DMS153 treated with DMSO at 0.1 percent for 48 hours (cell line): ENCODE measurements at regions not wholly inside any gene's neighbourhood (a gene's known extent, or its start where the extent isn't known, plus 50 kb on each side); places are given as distances from the start of the nearest gene placed in this dataset.

ENCODE experiments used
- DNase-seq: peaks from one replicate; lab custom pipeline; 2025; ENCODE audit not compliant: unreplicated experiment; lab: John Stamatoyannopoulos, UW

DNA sequence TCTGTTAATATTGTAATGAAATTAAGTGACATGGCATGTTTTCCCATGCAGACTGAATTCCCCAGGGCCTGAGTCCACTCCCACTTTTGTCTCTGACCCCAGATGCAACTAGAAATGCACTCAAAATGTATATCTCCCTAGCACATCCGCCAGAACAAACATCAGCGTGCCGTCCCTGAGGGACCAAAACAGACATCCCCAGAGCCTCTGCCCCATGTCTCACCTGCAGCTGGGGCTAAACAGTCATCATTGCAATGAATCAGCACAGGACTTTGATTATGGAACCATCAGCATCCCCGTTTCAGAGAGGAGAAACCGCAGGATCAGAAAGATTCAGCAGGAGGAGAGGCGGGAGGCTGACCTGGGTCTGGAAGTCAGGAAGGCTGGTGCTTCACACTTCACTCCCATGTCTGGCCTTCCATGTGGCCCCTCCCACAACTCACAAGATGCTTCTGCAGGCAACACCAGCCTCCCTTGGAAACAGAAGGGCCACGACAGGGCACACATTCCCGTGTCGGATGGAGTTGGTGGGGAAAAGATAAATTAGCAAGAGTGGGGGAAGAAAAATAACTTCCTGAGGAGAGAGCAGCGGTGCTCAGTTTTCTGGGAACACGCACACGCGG lies 130.6 kb upstream of the VSTM2B start:
- DNase-seq = no peak

DNA sequence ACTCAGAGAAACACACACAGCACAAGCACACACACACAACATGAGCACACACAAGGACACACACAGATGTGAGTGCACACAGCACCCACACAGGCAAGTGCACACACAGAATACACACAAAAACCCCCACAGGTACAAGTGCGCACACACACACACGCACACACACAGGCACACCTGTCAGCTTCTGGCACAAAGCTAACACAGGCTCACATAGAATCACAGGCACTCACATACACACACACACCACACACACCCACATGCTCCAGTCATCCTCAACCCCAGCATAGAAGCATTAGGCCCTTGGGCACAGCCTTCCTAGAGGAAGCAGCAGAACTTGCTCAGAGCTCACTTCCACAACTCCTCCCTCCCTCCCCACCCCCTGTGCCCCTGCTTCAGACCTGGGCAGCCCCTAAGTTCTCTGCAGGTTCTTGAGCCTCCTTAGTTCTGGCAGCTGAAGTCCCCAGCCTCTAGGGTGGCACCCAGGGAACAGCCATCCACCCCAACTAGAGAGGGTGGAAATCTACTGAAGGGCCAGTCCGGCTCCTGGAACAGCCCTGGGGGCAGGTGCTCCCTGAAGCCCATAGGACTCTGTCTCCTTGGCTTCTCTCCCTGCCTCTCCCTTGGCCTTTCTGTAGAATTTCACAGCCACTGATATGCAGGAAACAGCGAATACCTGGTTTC lies 129.9 kb upstream of the VSTM2B start:
- no peak for DNase-seq

DNA sequence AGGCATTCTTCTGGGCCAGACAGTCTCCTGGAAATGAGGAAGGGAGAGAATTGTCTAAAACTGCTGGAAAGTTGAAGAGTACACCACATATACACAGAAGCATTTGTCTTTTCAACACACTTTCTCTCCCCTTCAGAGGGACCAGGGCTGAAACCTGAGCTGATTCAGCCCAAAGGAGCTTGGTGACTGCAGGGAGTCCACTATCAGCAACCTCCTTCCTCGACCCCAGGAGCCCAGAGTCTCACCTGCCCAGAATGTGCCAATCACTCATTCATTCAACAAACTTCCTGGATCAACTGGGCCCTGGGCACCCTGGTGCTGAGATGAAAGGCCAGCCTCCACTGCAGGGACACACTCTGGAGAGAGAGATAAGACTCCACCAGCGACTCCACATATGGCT lies 128.9 kb upstream of the VSTM2B start:
- no peak for DNase-seq

DNA sequence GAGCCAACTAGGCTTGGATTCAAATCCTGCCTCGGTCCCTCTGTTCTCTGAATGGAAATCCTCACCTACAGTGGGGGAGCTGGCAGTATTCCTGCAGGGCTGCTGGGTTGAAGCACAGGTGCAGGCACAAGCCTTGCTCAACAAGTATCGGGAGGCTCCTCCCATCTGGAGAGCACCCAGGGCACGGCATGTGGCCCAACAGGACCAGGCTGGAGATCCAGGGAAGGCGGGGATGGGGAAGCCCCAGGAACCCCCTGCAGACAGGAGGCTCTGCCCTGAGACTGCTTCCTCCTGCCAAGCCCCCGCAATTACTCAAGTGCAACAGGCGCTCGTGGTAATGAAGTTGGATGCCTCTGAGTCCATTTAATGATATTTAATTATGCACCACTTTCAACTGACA lies 128.0 kb upstream of the VSTM2B start:
- DNase-seq = no peak

DNA sequence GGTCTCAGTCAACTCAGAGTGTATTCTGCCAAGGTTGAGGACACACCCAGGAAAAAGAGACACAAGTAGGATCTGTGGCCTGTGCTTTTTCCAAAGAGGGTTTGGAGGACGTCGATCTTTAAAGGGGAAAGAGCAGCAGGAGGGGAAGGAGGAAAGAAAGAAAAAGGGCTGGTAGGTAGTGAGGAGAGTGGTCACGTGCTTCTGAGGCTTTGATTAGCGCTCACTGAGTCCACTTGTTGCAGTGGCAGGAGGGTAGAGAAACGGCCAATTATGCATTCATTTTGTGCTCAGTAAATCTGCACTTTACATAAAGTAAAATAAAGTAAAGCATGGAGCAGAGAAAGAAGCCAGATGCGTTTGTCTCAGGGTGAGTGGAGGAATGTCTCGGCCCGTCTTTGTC lies 126.0 kb upstream of the VSTM2B start:
- DNase-seq = no peak

DNA sequence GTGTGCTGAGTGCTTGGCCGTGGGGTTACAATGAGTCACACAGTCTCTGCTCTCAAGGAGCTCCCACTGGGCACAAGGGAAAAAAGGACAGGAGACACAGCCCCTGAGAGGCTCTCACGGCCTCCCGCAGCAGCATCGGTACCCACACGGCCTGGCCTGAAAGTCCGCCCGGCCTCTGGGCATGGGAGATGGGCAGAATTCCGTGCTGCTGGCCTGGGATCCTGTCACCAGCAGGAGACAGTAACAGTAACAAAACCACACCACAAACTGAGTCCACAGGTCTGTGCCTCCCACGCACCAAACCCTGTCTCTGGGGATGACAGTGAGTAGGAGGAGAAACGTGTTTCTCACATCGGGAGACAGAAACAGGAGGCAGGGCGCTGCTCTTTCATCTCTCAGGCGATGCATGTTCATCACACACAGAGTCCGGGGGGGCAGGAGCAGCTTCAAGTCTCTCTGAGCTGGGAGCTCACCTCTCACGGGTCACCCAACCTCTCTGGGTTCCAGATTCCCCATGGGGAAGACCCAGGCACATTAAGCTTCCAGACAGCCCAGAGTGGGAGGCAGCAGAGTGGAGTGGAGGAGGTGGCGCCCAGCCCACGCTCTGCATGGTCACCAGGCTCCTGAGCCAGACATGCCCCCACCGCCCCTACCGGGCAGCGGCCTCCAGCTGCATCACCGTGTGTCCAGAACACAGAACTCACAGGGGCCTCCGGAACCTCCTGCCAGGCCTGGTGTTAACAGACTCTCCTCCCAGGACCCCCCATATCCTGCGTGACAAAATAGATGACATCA lies 124.7 kb upstream of the VSTM2B start:
- no peak for DNase-seq

DNA sequence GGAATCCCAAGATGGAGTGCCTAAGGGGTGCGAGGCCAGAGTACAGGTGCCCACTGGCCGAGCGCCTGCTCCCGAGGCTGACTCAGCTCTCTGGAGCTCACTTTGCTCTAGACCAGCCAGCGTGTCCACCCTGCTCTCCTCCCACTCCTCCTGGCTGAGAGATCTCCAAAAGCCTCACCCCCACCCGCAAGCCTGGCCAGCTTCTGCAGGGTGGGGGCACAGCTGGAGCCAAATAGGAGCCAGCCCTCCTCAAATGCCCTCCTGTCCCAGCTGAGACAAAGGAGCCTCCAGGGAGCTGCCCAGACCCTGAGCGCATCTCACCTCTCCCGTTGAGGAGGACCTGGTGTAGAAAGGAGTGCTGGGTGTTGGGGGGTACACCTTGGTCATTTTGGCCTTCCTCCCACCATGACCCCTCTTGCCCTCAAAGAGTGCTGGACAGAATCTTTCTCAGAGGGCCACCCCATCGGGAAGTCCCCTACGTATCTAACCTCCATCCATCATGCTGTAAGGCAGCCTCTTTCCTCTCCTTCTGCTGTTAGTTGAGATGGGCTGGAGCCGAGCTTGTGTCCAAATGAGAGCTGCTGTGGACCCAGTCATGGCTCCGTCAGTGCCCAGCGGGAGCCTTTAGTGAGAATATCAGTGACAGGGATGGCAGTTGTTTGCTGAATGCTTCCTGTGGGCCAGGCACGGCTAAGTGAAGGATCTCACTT lies 123.9 kb upstream of the VSTM2B start:
- DNase-seq = no peak

DNA sequence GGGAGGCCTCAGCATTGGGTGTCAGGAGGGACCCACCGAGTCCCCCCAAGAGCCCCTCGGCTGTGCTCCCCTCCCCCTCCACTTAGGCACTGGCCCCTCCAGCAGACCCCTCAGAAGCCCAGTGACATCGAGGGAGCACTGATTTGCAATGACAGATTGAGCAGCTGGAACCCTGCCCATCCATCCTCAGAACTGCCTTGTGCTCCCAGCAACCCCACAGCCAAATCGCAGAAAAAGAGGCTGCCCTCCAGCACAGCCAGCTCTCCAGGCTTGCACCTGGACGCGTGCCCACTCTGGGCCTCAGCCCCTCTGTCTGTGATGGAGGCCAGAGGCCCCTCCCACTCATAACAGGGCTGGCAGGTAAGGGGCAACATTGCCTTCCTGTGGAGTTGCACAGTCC lies 123.2 kb upstream of the VSTM2B start:
- DNase-seq = no peak

DNA sequence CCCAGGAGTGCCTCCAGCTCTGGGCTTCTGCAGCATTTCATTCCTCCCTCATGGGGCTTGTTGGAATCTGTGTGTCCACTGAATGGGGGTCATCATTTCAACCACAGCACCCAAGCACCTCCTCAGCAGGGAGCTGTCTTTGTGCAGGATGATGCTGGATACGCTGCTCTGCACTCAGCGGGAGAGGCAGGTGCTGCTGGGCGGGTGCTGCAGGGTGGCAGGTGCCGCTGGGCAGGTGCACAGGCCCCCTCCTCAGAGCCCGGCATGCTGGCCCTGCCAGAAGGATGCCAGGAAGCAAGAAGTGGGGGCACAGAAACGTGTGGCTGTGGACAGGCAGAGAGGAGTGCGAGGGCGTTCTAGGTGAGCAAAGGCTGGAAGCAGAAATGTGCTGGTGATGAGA lies 121.8 kb upstream of the VSTM2B start:
- DNase-seq = peak; percentile 62

DNA sequence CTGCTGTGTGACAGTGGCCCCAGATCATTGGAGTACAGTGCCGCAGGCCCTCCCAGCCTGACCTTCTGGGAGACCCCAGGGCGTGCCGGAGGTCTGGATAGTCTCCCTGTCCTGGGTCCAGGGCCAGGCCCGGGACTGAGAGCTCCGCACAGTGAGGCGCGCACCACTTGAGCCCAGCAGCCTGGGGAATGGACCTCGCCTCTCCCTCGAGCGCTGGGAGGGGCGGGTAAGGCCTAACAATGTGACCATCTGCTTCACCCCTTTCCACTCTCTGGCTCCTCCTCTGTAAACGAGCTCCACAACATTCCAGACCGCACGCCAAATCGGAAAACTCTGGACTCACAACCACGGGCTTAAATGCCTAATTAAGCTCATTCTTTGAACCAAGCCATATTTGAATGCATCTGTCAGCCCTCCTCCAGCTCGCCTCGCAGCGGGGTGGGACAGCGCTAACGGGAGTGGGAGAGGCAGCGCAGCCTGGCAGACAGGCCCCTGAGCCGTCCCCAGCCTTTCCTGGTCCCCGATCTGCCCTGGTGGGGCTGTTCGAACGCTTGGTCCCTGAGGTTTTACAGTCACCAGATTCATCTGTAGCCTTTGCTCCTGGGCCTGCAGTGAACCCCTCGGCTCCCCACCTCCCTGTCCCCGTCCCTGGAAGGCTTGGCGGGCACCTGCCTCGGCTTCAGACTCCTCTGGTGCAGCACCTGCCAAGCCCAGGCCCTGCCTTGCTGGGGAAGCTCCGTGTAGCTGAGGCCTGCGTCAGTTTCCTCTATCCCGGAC lies 120.7 kb upstream of the VSTM2B start:
- peak; percentile 74 for DNase-seq

DNA sequence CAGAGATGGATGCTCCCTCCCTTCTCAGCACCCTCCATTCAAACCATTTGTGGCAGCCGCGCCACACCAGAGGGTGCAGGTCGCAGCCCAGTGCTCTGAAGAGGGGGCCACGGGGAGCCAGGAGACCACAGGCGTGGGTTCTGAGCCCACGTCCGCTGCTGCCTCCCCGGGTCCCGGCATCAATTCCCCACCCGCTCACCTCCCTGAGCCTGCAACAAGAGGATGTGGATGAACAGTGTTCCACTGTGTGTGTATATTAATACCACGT lies 120.1 kb upstream of the VSTM2B start:
- DNase-seq = no peak

DNA sequence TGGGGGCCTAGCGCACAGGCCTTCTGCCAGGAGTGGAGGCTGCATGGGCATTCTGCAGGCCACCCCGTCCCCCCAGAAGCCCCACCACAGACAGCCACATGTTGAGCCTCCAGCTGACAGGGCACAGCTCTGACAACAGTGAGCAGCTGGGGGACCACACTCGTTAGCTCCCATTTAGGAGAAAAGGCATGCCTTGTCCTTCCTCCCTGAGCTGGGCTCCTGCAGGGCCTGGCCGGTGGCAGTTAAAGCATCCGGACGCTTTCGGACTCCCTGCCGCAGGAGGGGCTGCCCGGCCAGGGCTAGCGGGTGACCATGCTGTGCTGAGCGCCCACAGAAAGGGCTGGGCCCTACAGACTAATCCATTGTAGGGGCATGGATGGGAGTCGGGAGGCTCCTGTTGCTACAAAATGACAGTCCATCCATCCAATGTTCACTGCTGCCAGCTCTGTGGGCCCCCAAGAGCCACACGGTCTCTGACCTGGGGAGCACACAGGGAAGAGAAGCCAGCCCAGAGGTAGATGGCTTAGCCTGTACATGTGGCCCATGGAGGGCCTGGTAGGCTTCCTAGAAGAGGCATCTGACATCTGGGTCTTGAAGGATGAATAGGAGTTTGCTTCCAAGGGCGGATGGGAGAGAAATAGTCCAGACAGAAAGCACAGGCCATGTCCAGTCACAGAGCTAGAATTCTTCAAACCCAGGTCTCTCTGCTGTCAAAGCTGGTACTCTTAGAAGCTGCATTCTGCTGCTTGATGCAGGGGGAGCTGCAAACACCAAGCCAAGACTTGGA lies 116.5 kb upstream of the VSTM2B start:
- no peak for DNase-seq

DNA sequence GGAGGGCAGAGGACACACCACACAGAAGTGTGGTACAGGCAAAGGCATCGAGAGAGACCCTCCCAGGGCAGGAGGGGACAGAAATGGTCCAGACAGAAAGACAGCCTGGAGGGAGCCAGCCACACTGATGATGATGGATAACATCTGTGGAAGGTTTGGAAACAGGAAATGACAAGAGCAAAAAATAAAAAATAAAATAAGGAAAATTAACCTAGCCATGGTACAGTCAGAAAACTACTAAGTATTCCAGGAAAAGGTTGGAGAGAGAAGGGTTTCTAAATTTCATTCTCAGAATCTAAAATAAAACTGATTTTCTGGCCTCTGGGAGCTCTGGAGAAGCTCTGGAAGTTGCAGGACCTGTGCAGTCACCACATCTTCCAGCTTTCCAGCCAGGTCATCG lies 115.2 kb upstream of the VSTM2B start:
- DNase-seq = no peak

DNA sequence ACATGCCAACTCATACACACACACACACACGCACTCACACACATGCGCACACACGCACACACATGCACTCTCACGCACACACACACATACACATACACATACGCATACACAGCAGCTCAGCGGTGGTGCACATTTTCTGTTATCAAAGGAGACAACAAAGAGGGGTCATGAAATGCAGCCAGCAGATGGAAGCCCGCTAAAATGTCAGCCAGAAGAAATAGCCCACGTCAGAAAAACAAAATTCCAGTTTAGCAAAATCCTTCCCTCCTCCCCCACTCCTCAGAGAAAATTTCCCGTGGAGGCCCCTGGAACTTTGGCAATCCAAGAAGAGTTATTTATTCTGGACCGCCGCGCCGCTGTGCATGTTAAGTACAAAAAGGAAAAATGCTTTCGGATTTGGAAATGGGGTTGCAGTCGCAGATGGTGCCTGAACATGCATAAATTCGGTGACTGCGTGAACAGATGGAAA lies 114.6 kb upstream of the VSTM2B start:
- no peak for DNase-seq

DNA sequence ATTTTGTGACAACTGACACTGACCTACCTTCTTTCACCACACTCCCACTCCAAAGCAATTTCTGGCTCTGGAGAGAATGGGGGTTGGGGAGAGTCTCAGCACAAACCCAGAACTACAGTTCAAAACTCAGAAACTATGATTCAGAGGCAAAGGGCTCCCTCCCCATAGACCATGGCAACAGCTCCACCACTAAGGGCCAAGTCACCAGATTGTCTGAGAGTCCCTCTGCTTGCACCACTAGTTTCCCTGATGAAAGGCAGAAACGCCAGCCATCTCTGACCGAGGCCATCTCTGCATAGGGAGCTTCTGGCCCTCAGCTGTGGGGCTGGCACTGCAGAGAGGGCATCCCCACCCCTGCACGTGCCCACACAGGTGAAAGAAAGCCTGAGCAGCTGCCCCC lies 112.4 kb upstream of the VSTM2B start:
- DNase-seq = no peak

DNA sequence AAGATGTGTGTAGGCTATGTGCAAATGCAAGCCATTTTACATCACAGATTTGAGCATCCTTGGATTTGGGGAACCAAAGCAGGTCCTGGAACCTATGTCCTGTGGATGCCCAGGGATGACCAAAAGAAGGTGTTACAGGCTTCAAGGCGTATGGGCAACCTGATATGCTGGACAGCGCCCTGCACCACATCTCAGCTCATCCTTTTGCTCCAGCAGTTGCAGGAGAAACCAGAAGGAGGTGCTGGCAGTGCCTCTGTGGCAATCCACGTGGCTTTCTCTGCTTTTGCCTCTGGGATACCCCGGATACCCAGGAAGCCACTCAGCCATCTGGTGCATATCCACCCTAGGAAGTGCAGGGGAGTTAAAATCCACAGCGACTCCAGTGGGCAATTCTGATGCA lies 110.3 kb upstream of the VSTM2B start:
- no peak for DNase-seq

DNA sequence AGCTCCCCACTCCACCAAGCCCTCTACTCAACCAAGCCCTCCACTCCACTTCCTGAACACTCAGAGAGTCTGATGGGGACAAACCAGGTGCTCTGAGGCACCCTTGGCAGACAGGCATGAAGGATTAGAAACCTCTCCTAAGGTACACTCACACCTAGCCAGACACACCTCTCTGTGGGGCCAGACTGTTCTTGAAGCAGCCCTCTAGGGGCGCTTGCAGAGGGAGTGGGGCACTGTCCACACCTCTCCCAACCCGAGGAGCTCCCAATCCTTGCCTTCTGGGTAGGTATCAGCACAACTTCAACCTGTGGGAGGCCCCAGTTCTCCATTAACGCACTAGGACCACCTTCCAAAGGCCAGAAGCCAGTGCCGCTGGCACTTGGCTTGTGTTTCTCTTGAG lies 108.7 kb upstream of the VSTM2B start:
- no peak for DNase-seq

DNA sequence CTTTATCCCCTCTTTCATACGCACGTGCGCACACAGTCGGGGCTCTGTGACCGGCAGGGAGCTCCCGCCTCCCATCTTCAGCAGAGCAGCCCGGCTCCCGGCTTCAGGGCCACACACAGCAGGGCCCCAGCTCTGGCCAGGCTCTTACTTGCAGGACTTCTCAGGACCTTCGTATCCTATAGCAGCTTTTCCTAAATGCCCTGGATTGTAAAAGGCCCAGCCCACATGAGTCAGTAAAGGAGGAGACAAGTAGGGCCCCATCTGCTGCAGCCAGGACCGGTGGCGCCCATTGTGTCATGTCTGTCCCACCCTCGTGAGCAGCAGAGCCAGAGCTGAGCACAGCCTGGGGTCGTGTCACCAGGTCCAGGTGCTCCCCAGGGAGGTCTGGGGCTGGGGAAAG lies 107.6 kb upstream of the VSTM2B start:
- DNase-seq = no peak

DNA sequence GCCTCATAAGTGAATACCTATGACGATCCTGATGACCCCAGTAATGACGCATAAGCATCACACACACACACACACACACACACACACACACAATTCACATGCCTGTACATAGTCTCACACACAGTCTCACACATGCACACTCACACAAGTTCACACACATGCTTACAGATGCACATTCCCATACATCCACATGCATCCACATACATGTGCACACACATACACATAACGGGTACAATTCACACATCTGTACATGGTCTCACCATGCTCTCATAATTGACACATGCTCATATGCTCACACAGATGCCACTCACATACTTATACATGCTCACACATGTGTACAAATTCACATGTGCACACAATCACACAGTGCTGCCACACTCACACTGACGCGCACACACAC lies 105.7 kb upstream of the VSTM2B start:
- no peak for DNase-seq

DNA sequence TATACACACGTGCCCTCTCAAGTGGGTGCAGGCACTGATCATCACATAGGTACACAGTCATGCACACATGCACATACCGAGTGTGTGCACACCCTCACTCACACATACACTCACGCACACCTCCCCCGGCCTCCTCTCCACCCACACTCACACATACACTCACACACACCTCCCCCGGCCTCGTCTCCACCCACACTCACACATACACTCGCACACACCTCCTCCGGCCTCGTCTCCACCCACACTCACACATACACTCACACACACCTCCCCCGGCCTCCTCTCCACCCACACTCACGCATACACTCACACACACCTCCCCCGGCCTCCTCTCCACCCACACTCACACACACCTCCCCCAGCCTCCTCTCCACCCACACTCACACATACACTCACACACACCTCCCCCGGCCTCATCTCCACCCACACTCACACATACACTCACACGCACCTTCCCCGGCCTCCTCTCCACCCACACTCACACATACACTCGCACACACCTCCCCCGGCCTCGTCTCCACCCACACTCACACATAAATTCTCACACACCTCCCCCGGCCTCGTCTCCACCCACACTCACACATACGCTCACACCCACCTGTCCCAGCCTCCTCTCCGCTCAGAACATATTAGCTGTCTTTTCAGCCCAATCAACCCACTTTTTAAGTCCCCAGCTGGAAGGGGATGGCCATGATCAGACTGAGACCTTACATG lies 105.2 kb upstream of the VSTM2B start:
- no peak for DNase-seq
